ENCODE measurements at regions not wholly inside any gene's neighbourhood (a gene's known extent, or its start where the extent isn't known, plus 50 kb on each side); places are given as distances from the start of the nearest gene placed in this dataset.

- H4K5ac ChIP-seq (ENCODE audit: insufficient read length, low read depth, low read length), result no peak overlapping the region
- DNase-seq (ENCODE audit: low read depth in 1 of 2, low spot score in 2 of 2) (no peak), FAIRE-seq (no peak)
- no peak overlapping the region for H3K18ac ChIP-seq (ENCODE audit: extremely low read depth, low read length)
- no peaks in the 10 kb centered on the region for H3K36me3 ChIP-seq (ENCODE audit: control insufficient read depth in 2 of 4, insufficient read depth in 4 of 4, low read length in 3 of 4)
- no peak overlapping the region for H3K4me2 ChIP-seq (ENCODE audit: insufficient read depth in 1 of 2, low read depth in 2 of 2, low read length in 2 of 2)
- no peak overlapping the region for H3K4ac ChIP-seq (replicated peaks; ENCODE audit: insufficient read length, low read depth, low read length)
- H2BK12ac ChIP-seq (ENCODE audit: low read depth, low read length), result no peak overlapping the region
- H2BK5ac ChIP-seq (ENCODE audit: low read depth, low read length), result no peak overlapping the region
- no peak overlapping the region for H2BK20ac ChIP-seq (ENCODE audit: low read length)
- 88% methylated on average over 3 of the region's 3 CpGs; no CpG with 5 or more reads in 1 of the 2 experiments for WGBS, 2 experiments (ENCODE audit: extremely low coverage in 1 of 2, insufficient coverage in 1 of 2, insufficient read length in 1 of 2, insufficient replicate concordance in 2 of 2, low coverage in 1 of 2, low lambda C conversion rate in 2 of 2, missing lambda C conversion rate in 1 of 2)
- H2BK15ac ChIP-seq (ENCODE audit: low read length), result no peak overlapping the region
- TF ChIP-seq CTBP2 (IDR thresholded peaks at IDR 0.05; ENCODE audit: borderline replicate concordance, insufficient read depth, insufficient read length, low read length) (no peak), CBX5 (IDR thresholded peaks at IDR 0.05; ENCODE audit: low read depth, low read length) (no peak), CREB1 (IDR thresholded peaks at IDR 0.05) (no peak), POU5F1 (IDR thresholded peaks at IDR 0.05; ENCODE audit: low read depth, low read length) (no peak), MAFK (IDR thresholded peaks at IDR 0.05; ENCODE audit: low read depth, low read length) (no peak), SP1 (IDR thresholded peaks at IDR 0.05; ENCODE audit: low read depth, low read length) (no peak), TAF1 (IDR thresholded peaks at IDR 0.05; ENCODE audit: low read depth, low read length) (no peak), SRF (IDR thresholded peaks at IDR 0.05; ENCODE audit: low read depth, low read length) (no peak), ZNF274 (IDR thresholded peaks at IDR 0.05; ENCODE audit: borderline replicate concordance, extremely low read depth, low read length) (no peak), KDM5A (IDR thresholded peaks at IDR 0.05; ENCODE audit: low read length) (no peak), SIN3A (conservative IDR thresholded peaks at IDR 0.05 in 1 of 2, IDR thresholded peaks at IDR 0.05 in 1 of 2; ENCODE audit: low read depth in 1 of 2, low read length in 2 of 2) (no peak), SIX5 (IDR thresholded peaks at IDR 0.05; ENCODE audit: low read depth, low read length) (no peak), NANOG (IDR thresholded peaks at IDR 0.05; ENCODE audit: insufficient read depth, low read depth, low read length, poor library complexity, severe bottlenecking) (no peak)
- no peak overlapping the region for H3K56ac ChIP-seq (replicated peaks; ENCODE audit: insufficient read length, low read depth, low read length)
- no peak overlapping the region for H2AK5ac ChIP-seq (ENCODE audit: low read depth, low read length)
- ChIA-PET POLR2A (ENCODE audit: partially characterized antibody) (no interaction called here), CTCF (ENCODE audit: partially characterized antibody) (no interaction called here)
- no peak overlapping the region for H3K9ac ChIP-seq (replicated peaks in 1 of 4; ENCODE audit: extremely low read depth in 1 of 4, low read depth in 3 of 4, low read length in 3 of 4)
- peaks cover 0 to 9% (median 5%) of the 10 kb centered on the region in 4 experiments; a peak in 4 of 7 replicates for H3K4me1 ChIP-seq (replicated peaks in 1 of 4; ENCODE audit: control insufficient read depth in 3 of 4, insufficient read depth in 4 of 4, low read length in 3 of 4)
- no peaks in the 10 kb centered on the region for H4K20me1 ChIP-seq (replicated peaks in 1 of 2; ENCODE audit: control insufficient read depth in 1 of 2, insufficient read depth in 2 of 2, low read length in 2 of 2)
- H2AFZ ChIP-seq (ENCODE audit: low read length), result no peak overlapping the region
- H3K27ac ChIP-seq (ENCODE audit: low read depth, low read length), result no peak overlapping the region
- H3K23ac ChIP-seq (ENCODE audit: insufficient read length), result no peak overlapping the region
- no peaks in the 10 kb centered on the region for H3K23me2 ChIP-seq (ENCODE audit: low read depth, low read length)
- no peak overlapping the region for H3K4me3 ChIP-seq (ENCODE audit: extremely low read depth in 1 of 4, insufficient read depth in 2 of 4, low read depth in 3 of 4, low read length in 4 of 4)
- H2BK120ac ChIP-seq (replicated peaks; ENCODE audit: low read depth, low read length), result no peak overlapping the region
- H4K8ac ChIP-seq (ENCODE audit: extremely low read depth, insufficient read depth, low read length), result no peak overlapping the region
- no peak overlapping the region for H3K14ac ChIP-seq (ENCODE audit: insufficient read length)
- no peaks in the 10 kb centered on the region for H3K79me2 ChIP-seq (ENCODE audit: control insufficient read depth in 1 of 2, insufficient read depth in 2 of 2, low read length in 2 of 2)
- no peaks in the 10 kb centered on the region for H3K9me3 ChIP-seq (ENCODE audit: insufficient read depth in 2 of 2, low read depth in 1 of 2, low read length in 1 of 2)
- H4K91ac ChIP-seq (replicated peaks; ENCODE audit: insufficient read length, low read length), result no peak overlapping the region
- H3K79me1 ChIP-seq (ENCODE audit: low read depth, low read length), result no peaks in the 10 kb centered on the region
- H3K27me3 ChIP-seq (replicated peaks in 1 of 4; ENCODE audit: control insufficient read depth in 3 of 4, extremely low read depth in 1 of 4, insufficient read depth in 3 of 4, low read length in 3 of 4), result no peaks in the 10 kb centered on the region
Measured at GRCh38 chr10:24007359-24007758, 201.6 kb upstream of the KIAA1217 start.
